HepG2 (cell line): ENCODE measurements at regions not wholly inside any gene's neighbourhood (a gene's known extent, or its start where the extent isn't known, plus 50 kb on each side); places are given as distances from the start of the nearest gene placed in this dataset.
"Not testable (repeated sequence)": the region's sequence is repeated elsewhere in the genome, so short reads cannot be mapped to it uniquely, and the experiment has no call there.

Experiments used
- ATAC-seq: fragments of 200-7000 bp; cut with Tn5 transposase; 3 replicates; pipeline ENCODE4 v1.9.1; 2020; ENCODE audit warnings: mild to moderate bottlenecking, moderate library complexity
- BruUV-seq: library from RNA; stranded (reverse); fragments of 400-500 nt; replicated peaks from 2 replicates; lab custom pipeline; 2021; lab: Mats Ljungman, UMichigan
- CTCF ChIA-PET: fragments of 300-600 bp; formaldehyde crosslinking; extraction: SDS; loops from one replicate; lab custom pipeline; 2021; ENCODE audit warnings: low total read pairs, inconsistent platforms, low intra/inter-chr PET ratio; lab: Yijun Ruan, JAX
- POLR2A ChIA-PET: fragments of 350-600 bp; sonication (Branson Sonifier 250); formaldehyde crosslinking; loops from one replicate; lab custom pipeline; 2020; ENCODE audit warnings: antibody characterized with exemption, inconsistent platforms; lab: Yijun Ruan, JAX
- DNase-seq: peaks from one replicate; pipeline ENCODE4 v3.0.0-alpha.2; 2015; ENCODE audit warnings: low spot score
- FAIRE-seq: peaks from 3 replicates; lab custom pipeline; 2011; peaks lifted over from hg19 to GRCh38; lab: Jason Lieb, UNC
- H2AFZ ChIP-seq: one replicate; pipeline ENCODE4 v1.6.1; 2011; ENCODE audit warnings: low read length, inconsistent platforms
- H3K27ac ChIP-seq: fragments of 300-600 bp; 3 replicates; pipeline ENCODE4 v1.8.0; 2011; ENCODE audit warnings: mixed run types, mild to moderate bottlenecking, mixed read lengths, low read length, inconsistent platforms; ENCODE audit not compliant: insufficient read depth; ENCODE audit errors: extremely low read length
- H3K27me3 ChIP-seq, 2 experiments: fragments of 200-600 bp in 1 of 2; 2 replicates in 1 of 2; 3 replicates in 1 of 2; pipeline versions ENCODE4 v1.6.0 to v1.8.0; 2011; ENCODE audit warnings: low read length in 2 of 2, mild to moderate bottlenecking in 2 of 2, moderate library complexity in 2 of 2, inconsistent platforms in 1 of 2; ENCODE audit not compliant: insufficient read depth in 2 of 2, control insufficient read depth in 1 of 2
- H3K36me3 ChIP-seq, 2 experiments: fragments of 200-600 bp in 1 of 2; replicated peaks in 1 of 2; 2 replicates in 1 of 2; 3 replicates in 1 of 2; pipeline versions ENCODE4 v1.5.1 to v1.8.0; 2011; ENCODE audit warnings: low read length in 2 of 2, inconsistent platforms in 1 of 2; ENCODE audit not compliant: insufficient read depth in 2 of 2, control insufficient read depth in 1 of 2
- H3K4me1 ChIP-seq: 2 replicates; pipeline ENCODE4 v1.5.1; 2012; ENCODE audit warnings: low read length, inconsistent platforms; ENCODE audit not compliant: insufficient read depth
- H3K4me2 ChIP-seq: 2 replicates; pipeline ENCODE4 v1.6.0; 2011; ENCODE audit warnings: low read depth, low read length, inconsistent platforms
- H3K4me3 ChIP-seq, 3 experiments: fragments of 200-600 bp in 1 of 3; sonication (generic), shearing (Covaris generic) in 1 of 3; replicated peaks in 1 of 3; 2 replicates each; pipeline ENCODE4 v1.5.1; 2011 to 2016; ENCODE audit warnings: low read length in 3 of 3, inconsistent platforms in 2 of 3, low read depth in 2 of 3, mild to moderate bottlenecking in 2 of 3, control low read depth in 1 of 3, mixed read lengths in 1 of 3; ENCODE audit not compliant: insufficient read depth in 1 of 3
- H3K79me2 ChIP-seq: one replicate; pipeline ENCODE4 v1.6.1; 2011; ENCODE audit warnings: low read length, inconsistent platforms; ENCODE audit not compliant: insufficient read depth
- H3K9ac ChIP-seq: 2 replicates; pipeline ENCODE4 v1.6.0; 2011; ENCODE audit warnings: mild to moderate bottlenecking, low read depth, low read length, inconsistent platforms; ENCODE audit not compliant: insufficient read depth
- H3K9me3 ChIP-seq: 2 replicates; pipeline ENCODE4 v1.5.1; 2012; ENCODE audit warnings: mild to moderate bottlenecking, low read length
- H4K20me1 ChIP-seq: 2 replicates; pipeline ENCODE4 v1.6.0; 2011; ENCODE audit warnings: inconsistent platforms, mild to moderate bottlenecking, low read length, moderate library complexity; ENCODE audit not compliant: insufficient read depth
- EZH2 ChIP-seq: conservative IDR thresholded peaks from 2 replicates; pipeline ENCODE4 v1.6.1; 2012; ENCODE audit warnings: mild to moderate bottlenecking, low read depth, low read length, moderate library complexity
- RNF2 ChIP-seq: fragments of 450-650 bp; conservative IDR thresholded peaks from 2 replicates; pipeline ENCODE4 v1.6.1; 2016; ENCODE audit warnings: low read depth
- SNAPC2 ChIP-seq: sonication (generic); formaldehyde crosslinking; IDR thresholded peaks from 2 replicates; pipeline ENCODE4 v1.8.1; 2022; ENCODE audit warnings: mild to moderate bottlenecking, missing genetic modification reagents
- SNRNP70 ChIP-seq: fragments of 200-400 bp; formaldehyde crosslinking; IDR thresholded peaks from 2 replicates; pipeline ENCODE4 v1.6.1; 2017; ENCODE audit warnings: mild to moderate bottlenecking, low read depth, low read length, moderate library complexity
- THAP9 ChIP-seq: sonication (generic); formaldehyde crosslinking; IDR thresholded peaks from 2 replicates; pipeline ENCODE4; 2020; ENCODE audit warnings: missing genetic modification reagents, mild to moderate bottlenecking, borderline replicate concordance
- TRIM22 ChIP-seq: fragments of 450-650 bp; IDR thresholded peaks from 2 replicates; pipeline ENCODE4 v1.6.1; 2017
- ZNF225 ChIP-seq: sonication (generic); formaldehyde crosslinking; IDR thresholded peaks from 2 replicates; pipeline ENCODE4 v1.4.0; 2020; ENCODE audit warnings: mild to moderate bottlenecking, missing genetic modification reagents
- ZNF264 ChIP-seq: sonication (generic); formaldehyde crosslinking; IDR thresholded peaks from 2 replicates; pipeline ENCODE4 v1.4.0; 2020; ENCODE audit warnings: missing genetic modification reagents
- ZSCAN31 ChIP-seq: sonication (generic); formaldehyde crosslinking; IDR thresholded peaks from 2 replicates; pipeline ENCODE4 v1.5.0; 2020; ENCODE audit warnings: low read depth, mild to moderate bottlenecking, missing genetic modification reagents
- WGBS: methylation state at CpG from one replicate; pipeline ENCODE4 v1.1.6; 2017; ENCODE audit warnings: low lambda C conversion rate; 5-methylcytosine and 5-hydroxymethylcytosine counted together
- in situ Hi-C: cut with HindIII; loops from 2 replicates; pipeline ENCODE4 v1.10.0; 2017; ENCODE audit warnings: low pct_unique_long_range_greater_than_20kb; ENCODE audit not compliant: extremely low pct_ligation_motif_present
- intact Hi-C: fragments of 100-400 bp; cut with micrococcal nuclease; formaldehyde crosslinking; loops from one replicate; pipeline ENCODE4 v1.10.0; 2022; ENCODE audit not compliant: unreplicated experiment

- BruUV-seq: no TSS peak
- H3K4me1 ChIP-seq: no peaks in the 10 kb centered on the region
- H2AFZ ChIP-seq: no peak overlapping the region
- WGBS: 4% methylated on average over 2 of the region's 2 CpGs
- H3K27ac ChIP-seq: no peak overlapping the region
- no peak overlapping the region for H3K9ac ChIP-seq
- H3K9me3 ChIP-seq: peaks cover 30% of the 10 kb centered on the region
- ChIA-PET CTCF (no interaction called here), POLR2A (no interaction called here)
- FAIRE-seq: no peak
- no peak for DNase-seq
- no peak for TF ChIP-seq ZSCAN31
- TF ChIP-seq THAP9 (CRISPR knock-in tag): no peak
- no peak for TF ChIP-seq EZH2
- TF ChIP-seq TRIM22: no peak
- no peak for TF ChIP-seq SNRNP70
- no peak for TF ChIP-seq ZNF225
- no peak for TF ChIP-seq RNF2
- TF ChIP-seq ZNF264 (CRISPR knock-in tag): no peak
- no peak for TF ChIP-seq SNAPC2 (CRISPR knock-in tag)
- no peaks in the 10 kb centered on the region for H4K20me1 ChIP-seq
- H3K79me2 ChIP-seq: no peaks in the 10 kb centered on the region
- no peak overlapping the region for H3K4me2 ChIP-seq
- no peaks in the 10 kb centered on the region for H3K27me3 ChIP-seq
- H3K4me3 ChIP-seq: no peak overlapping the region
- intact Hi-C loops (no loop called here), in situ Hi-C loops (no loop called here)
- no peak for ATAC-seq
- H3K36me3 ChIP-seq: no peaks in the 10 kb centered on the region
Observed at GRCh38 chr2:212882626-212883025, 268.8 kb downstream of the IKZF2 start.

DNA sequence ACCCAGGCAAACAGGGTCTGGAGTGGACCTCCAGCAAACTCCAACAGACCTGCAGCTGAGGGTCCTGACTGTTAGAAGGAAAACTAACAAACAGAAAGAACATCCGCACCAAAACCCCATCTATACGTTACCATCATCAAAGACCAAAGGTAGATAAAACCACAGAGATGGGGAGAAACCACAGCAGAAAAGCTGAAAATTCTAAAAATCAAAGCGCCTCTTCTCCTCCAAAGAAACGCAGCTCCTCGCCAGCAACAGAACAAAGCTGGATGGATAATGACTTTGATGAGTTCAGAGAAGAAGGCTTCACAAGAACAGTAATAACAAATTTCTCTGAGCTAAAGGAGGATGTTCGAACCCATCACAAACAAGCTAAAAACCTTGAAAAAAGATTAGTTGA is 274.9 kb downstream of the IKZF2 start:
- H3K9ac ChIP-seq, H4K20me1 ChIP-seq, H3K36me3 ChIP-seq, H3K4me2 ChIP-seq, intact Hi-C loops, in situ Hi-C loops, H3K27me3 ChIP-seq, BruUV-seq, H3K27ac ChIP-seq, POLR2A ChIA-PET, CTCF ChIA-PET, FAIRE-seq, H3K4me1 ChIP-seq, H2AFZ ChIP-seq, ATAC-seq, H3K79me2 ChIP-seq, H3K4me3 ChIP-seq, DNase-seq: not testable (repeated sequence)
- WGBS: 23% methylated on average over 6 of the region's 6 CpGs
- H3K9me3 ChIP-seq: peaks cover 55% of the 10 kb centered on the region

DNA sequence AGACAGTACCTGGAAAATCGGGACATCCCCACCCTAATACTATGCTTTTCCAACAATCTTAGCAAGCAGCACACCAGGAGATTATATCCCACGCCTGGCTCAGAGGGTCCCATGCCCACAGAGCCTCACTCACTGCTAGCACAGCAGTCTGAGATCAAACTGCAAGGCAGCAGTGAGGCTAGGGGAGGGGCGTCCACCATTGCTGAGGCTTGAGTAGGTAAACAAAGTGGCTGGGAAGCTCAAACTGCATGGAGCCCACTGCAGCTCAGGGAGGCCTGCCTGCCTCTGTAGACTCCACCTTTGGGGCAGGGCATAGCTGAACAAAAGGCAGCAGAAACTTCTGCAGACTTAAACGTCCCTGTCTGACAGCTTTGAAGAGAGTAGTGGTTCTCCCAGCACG is 275.5 kb downstream of the IKZF2 start:
- CTCF ChIA-PET, H3K27me3 ChIP-seq, H4K20me1 ChIP-seq, in situ Hi-C loops, POLR2A ChIA-PET, H3K27ac ChIP-seq, intact Hi-C loops, H3K9ac ChIP-seq, H3K4me1 ChIP-seq, H3K79me2 ChIP-seq, DNase-seq, BruUV-seq, H3K4me3 ChIP-seq, ATAC-seq, H3K36me3 ChIP-seq, FAIRE-seq, H2AFZ ChIP-seq, H3K4me2 ChIP-seq: not testable (repeated sequence)
- H3K9me3 ChIP-seq: peaks cover 61% of the 10 kb centered on the region
- WGBS: 4% methylated on average over 3 of the region's 5 CpGs
